Hematopoietic multipotent progenitor cell treated with erythropoietin and hydrocortisone succinate and interleukin-3 and kit ligand, for 15 days (in vitro differentiated cells): ENCODE measurements at regions not wholly inside any gene's neighbourhood (a gene's known extent, or its start where the extent isn't known, plus 50 kb on each side); places are given as distances from the start of the nearest gene placed in this dataset.
A peak's percentile ranks its signal among the peaks of the same experiment; 100 is the strongest.
"Not testable (repeated sequence)": the region's sequence is repeated elsewhere in the genome, so short reads cannot be mapped to it uniquely, and the experiment has no call there.

ENCODE experiments used
- DNase-seq: peaks from one replicate; pipeline ENCODE4 v3.0.0-alpha.2; 2015; ENCODE audit warnings: low spot score

DNA sequence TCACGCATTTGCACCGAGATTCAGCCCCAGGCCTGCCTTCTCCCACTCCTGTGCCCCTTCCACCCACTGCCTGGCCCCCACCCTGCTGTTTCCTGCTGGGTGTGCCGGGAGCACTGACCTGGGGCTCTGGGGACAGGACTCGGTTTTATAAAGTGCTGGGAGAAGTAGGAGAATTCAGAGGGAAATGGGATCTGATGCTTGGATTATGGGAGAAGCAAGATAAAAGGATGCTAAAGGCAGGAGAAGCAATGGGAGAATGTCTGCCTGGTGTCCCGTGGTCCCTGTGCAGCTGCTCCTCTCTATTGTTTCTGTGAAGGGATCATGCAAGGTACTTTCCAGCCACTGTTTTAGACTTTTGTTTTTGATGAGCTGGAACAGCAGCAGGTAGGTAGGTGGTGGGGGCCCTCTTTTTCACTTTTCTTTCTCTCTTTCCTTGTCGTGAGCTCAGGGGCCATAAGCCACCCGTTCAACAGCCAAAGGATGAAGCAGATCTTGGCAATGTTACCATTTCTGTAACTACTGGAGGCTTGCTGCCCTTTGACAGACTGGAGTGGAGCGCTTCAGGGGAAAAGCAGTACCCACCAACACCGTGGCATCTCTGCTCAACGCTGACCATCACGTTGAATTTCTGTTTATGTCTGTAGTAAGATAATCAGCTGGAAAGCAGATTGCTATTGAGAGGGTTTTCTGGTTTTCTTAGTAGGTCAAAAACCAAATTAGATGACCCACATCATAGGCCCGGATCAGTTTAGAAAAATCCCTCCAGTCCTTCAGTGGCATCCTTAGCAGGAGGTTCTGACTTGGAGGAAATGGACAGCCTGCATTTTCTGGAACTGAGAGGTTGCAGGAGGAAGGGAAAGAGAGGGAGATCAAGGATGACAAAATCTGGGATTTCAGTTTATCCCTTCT lies 63.8 kb upstream of the ENPP6 start:
- no peak for DNase-seq

GRCh38 chr4:184280591-184281071 lies 63.0 kb upstream of the ENPP6 start:
- DNase-seq: no peak

DNA sequence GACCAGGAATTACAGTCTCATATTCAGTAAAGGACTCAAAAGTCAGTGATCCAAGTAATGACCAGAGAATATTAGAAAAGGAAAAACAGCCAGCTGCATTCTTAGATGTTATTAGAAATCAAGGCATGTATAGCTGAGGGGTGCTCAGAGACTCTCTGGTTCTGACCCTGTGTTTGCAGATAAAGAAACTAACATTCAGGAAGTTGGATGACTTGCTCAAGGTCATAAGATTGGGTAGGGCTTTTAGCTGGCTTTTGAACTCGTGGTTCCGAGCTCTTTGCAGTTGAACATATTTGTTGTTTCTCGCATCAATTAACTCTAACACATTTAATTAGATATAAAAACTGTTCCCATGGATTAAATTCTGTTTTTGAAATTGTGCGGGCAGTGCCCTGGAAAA lies 62.5 kb upstream of the ENPP6 start:
- DNase-seq: no peak

- no peak for DNase-seq
Observed at GRCh38 chr4:184279496-184280061, 61.9 kb upstream of the ENPP6 start.

GRCh38 chr4:184277769-184278168 lies 60.1 kb upstream of the ENPP6 start:
- DNase-seq: not testable (repeated sequence)

DNA sequence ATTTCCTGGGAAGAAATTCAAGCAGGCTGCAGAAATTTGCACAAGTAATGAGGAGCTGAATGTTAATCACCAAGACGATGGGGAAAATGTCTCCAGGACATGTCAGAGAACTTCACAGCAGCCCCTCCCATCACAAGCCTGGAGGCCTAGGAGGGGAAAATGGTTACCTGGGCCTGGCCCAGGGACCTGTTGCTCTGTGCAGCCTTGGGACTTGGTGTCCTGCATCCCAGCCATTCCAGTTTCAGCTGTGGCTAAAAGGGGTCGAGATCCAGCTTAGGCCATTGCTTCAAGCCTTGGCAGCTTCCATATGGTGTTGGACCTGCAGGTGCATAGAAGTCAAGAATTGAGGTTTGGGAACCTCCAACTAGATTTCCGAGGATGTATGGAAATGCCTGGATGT lies 59.3 kb upstream of the ENPP6 start:
- not testable (repeated sequence) for DNase-seq

DNA sequence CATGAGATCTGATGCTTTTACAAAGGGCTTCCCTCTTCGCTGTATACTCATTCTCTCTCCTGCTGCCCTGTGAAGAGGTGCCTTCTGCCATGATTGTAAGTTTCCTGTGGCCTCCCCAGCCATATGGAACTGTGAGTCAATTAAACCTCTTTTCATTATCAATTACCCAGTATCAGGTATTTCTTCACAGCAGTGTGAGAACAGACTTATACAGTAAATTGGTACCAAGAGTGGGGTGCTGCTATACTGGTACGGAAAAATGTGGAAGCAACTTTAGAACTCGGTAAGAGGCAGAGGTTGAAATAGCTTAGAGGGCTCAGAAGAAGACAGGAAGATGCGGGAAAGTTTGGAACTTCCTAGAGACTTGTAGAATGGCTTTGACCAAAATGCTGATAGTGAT lies 58.7 kb upstream of the ENPP6 start:
- not testable (repeated sequence) for DNase-seq

DNA sequence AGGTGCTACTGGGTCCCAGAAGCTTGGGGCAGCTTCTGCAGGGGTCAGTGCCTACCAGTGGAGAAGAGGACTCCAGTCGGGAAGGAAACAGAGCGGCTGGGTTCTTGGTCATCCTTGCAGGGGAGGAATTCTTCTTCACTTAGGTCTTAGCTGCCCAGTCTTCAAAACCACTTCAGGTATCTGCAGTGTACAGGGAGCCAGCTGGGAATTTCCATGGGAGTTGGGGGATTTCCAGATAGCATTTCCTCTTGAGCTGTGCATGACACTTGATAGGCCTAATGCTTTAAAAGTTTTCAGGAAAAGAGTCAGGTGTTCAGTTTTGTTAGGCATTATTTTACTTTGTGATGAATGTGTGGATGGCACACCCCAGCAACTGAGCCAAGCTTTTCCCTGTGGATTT lies 58.1 kb upstream of the ENPP6 start:
- no peak for DNase-seq

DNA sequence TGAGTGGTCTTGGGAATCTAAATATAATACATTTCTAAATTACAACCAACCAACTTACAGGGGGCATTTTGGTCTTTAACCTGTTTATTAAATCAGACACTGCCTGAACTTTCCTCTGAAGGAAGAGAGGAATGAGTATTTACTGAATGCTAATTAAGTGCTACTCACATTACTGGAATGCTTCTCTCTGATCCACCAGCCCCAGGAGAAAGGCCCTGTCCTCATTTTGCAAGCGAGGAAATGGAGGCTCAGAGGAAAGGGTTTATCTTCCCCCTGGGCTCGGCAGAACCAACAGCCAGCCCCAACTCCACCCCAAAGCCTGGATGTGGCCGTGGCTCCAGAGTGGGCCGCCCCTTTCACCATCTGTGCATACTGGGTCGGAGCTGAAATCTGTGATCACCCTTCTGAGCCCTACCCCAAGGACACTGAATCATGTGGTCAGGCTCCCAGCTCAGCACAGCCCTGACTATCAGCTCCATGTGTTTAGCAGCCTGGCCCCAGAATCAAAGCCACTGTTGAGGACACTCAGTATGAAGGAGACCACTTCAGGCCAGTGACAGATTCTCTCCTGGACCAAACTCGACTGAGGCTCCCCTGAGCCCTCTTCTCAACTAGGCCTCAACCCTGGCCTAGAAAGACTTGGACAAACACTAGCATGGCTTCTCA lies 56.7 kb upstream of the ENPP6 start:
- DNase-seq: no peak

DNA sequence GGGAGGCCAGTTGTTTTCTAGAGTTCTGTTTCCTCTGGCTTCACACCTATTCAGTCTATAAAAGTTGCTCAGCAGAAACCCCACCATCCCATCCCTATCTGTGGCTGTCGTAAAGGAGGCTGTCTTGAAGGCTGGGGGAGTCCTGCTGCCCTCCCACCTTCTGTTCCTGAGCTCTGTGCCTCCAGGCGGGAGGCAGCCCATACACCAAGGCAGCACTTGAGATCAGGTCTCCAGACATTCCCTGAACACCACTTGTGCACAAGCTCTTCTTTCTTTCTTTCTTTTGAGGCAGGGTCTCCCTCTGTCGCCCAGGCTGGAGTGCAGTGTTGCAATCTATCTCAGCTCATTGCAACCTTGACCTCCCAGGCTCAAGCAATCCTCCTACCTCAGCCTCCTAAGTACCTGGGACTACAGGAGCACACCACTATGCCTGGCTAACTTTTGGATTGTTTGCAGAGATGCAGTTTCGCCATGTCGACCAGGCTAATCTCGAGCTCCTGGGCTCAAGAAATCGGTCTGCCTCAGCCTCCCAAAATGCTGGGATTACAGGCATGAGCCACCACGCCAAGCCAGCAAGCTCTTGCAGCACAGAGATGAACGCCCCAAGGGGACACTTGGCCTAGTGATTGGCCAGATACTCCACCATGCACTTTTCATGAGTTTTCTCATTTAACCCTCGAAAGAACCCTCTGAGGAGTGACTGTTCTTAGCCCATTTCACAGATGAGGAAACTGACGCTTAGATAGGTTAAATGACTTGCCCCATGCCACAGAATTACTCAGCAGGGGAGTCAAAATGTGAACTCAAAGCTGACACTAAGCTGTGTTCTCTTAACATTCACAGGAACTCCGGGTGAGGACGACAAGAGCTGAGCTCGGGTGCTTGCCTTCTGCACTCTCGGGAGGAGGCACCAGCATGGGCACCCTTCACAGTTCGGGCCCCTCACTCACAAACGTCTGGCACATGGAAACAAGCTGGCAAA lies 55.8 kb upstream of the ENPP6 start:
- DNase-seq: no peak

DNA sequence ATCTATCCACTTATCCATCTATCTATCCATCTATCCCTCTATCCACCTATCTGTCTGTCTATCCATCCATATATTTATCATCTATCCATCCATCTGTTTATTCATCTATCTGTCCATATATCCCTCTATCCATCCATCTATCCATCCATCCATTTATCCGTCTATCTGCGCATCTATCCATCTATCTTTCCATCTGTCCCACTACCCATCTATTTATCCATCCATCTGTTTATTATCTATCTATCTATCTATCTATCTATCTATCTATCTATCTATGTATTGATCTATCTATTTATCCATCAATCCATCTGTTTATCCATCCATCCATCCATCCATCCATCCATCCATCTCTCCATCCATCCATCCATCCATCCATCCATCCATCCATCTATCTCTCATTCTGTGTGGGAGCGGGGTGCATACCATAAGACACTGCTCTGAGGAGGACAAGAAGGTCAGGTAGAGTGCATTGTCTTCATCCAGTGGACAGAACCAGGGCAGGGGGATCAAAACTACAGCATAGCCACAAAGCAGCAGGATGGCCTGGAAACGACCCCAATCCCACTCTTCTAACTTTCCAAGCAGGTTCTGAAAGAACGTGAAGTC lies 53.2 kb upstream of the ENPP6 start:
- DNase-seq: no peak

- no peak for DNase-seq
Observed at GRCh38 chr4:184269879-184270430, 52.3 kb upstream of the ENPP6 start.

DNA sequence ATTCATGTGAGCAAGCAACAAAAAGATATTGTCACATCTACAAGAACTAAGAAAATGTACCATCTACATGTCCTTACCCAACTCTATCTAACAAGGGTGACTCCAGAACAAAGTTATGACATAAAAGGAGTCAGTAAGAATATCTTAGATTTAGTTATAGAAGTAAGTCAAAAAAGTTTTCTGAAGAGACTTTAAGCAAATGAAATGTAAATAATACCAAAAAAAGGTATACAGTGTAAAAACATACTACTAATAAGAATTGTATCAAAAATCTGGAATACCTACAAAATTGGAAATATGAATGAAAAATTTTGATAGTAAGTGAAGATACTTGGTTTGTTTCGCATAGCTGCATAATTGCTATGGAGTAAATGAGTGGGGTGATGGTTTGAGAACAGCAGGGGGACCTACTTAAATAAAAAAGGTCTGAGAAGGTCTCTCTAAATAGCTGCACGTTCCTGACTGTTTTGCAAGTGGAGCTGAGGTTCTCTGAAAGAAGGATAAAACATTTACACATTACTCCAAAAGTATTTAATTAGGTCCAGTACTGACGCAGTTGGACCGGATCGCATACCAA lies 51.0 kb upstream of the ENPP6 start:
- no peak for DNase-seq

- DNase-seq: peak; percentile 77
Observed at GRCh38 chr4:184267673-184268583, 50.3 kb upstream of the ENPP6 start.
